MM.1S (cell line): ENCODE measurements at regions not wholly inside any gene's neighbourhood (a gene's known extent, or its start where the extent isn't known, plus 50 kb on each side); places are given as distances from the start of the nearest gene placed in this dataset.
"Not testable (repeated sequence)": the region's sequence is repeated elsewhere in the genome, so short reads cannot be mapped to it uniquely, and the experiment has no call there.

Experiments
- DNase-seq: peaks from one replicate; pipeline ENCODE4 v3.0.0-alpha.2; 2015
- H2AFZ ChIP-seq: fragments of 300-600 bp; sonication (generic); 2 replicates; pipeline ENCODE4 v1.6.0; 2016; ENCODE audit warnings: antibody characterized with exemption, low read length
- H3F3A ChIP-seq: fragments of 300-600 bp; sonication (generic); 2 replicates; pipeline ENCODE4 v1.6.1; 2016; ENCODE audit warnings: mild to moderate bottlenecking, antibody characterized with exemption, low read length, moderate library complexity, mixed read lengths; ENCODE audit not compliant: insufficient read depth
- H3K27ac ChIP-seq: fragments of 300-600 bp; sonication (generic); 2 replicates; pipeline ENCODE4 v1.5.1; 2016; ENCODE audit warnings: mild to moderate bottlenecking, low read length
- H3K27me3 ChIP-seq: fragments of 300-600 bp; sonication (generic); replicated peaks from 2 replicates; pipeline ENCODE4 v1.6.0; 2016; ENCODE audit warnings: low read length; ENCODE audit not compliant: insufficient read depth
- H3K36me3 ChIP-seq: fragments of 300-600 bp; sonication (generic); replicated peaks from 2 replicates; pipeline ENCODE4 v1.6.1; 2016; ENCODE audit warnings: mild to moderate bottlenecking, low read length, mixed read lengths; ENCODE audit not compliant: insufficient read depth
- H3K4me1 ChIP-seq: fragments of 300-600 bp; sonication (generic); 2 replicates; pipeline ENCODE4 v1.6.1; 2016; ENCODE audit warnings: low read length, mixed read lengths
- H3K4me2 ChIP-seq: fragments of 300-600 bp; sonication (generic); 2 replicates; pipeline ENCODE4 v1.6.0; 2016; ENCODE audit warnings: low read depth, low read length
- H3K4me3 ChIP-seq: fragments of 300-600 bp; sonication (generic); 2 replicates; pipeline ENCODE4 v1.5.1; 2016; ENCODE audit warnings: low read length, mixed read lengths
- H3K79me2 ChIP-seq: fragments of 300-600 bp; sonication (generic); 2 replicates; pipeline ENCODE4 v1.6.1; 2016; ENCODE audit warnings: mixed run types, low read length, mixed read lengths
- H3K9ac ChIP-seq: fragments of 300-600 bp; sonication (generic); 2 replicates; pipeline ENCODE4 v1.6.1; 2016; ENCODE audit warnings: low read length, mixed read lengths
- H3K9me2 ChIP-seq: fragments of 300-600 bp; sonication (generic); replicated peaks from 2 replicates; pipeline ENCODE4 v1.6.1; 2016; ENCODE audit warnings: mild to moderate bottlenecking, low read length, mixed read lengths; ENCODE audit not compliant: insufficient read depth
- H3K9me3 ChIP-seq: fragments of 300-600 bp; sonication (generic); replicated peaks from 2 replicates; pipeline ENCODE4 v1.6.1; 2016; ENCODE audit warnings: mild to moderate bottlenecking, low read length, mixed read lengths; ENCODE audit not compliant: insufficient read depth
- H4K20me1 ChIP-seq: fragments of 300-600 bp; sonication (generic); 2 replicates; pipeline ENCODE4 v1.6.1; 2016; ENCODE audit warnings: mild to moderate bottlenecking, low read length, moderate library complexity, mixed read lengths; ENCODE audit not compliant: insufficient read depth
- EZH2 ChIP-seq: fragments of 300-600 bp; sonication (generic); optimal IDR thresholded peaks from 2 replicates; pipeline ENCODE3; 2017; ENCODE audit warnings: low read depth, mild to moderate bottlenecking, antibody characterized with exemption, low read length, mixed read lengths
- EZH2phosphoT487 ChIP-seq: fragments of 300-600 bp; sonication (generic); IDR thresholded peaks from 2 replicates; pipeline ENCODE4 v1.6.1; 2018; ENCODE audit warnings: antibody characterized with exemption, low read length
- TF ChIP-seq, protein P1 (sequence below): fragments of 300-600 bp; sonication (generic); IDR thresholded peaks from 2 replicates; pipeline ENCODE4 v1.5.1; 2016; ENCODE audit warnings: antibody characterized with exemption, low read length, mixed read lengths

DNA sequence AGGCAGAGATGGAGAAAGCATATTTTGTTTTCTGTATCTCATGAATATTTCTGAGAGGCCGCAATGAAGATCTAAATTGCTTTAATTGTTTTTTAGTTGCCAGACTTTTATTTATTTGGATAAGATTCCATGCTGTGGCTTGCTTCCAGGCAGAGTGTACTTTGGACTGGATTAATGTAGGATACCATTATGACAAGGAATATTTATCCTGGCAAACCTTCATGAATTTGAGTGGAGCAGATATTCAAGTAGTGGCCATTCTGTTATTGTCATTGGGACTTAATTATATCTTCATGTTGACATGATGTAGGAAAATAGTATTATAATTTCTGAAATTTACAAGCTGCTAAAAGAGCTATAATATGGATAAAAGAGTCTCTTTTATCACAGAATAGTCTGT, 182.9 kb downstream of the C4orf33 start:
- Histone ChIP-seq H3K4me2 (no peak overlapping the region), H3K27me3 (no peaks in the 10 kb centered on the region), H3K27ac (no peak overlapping the region), H3K9me2 (no peaks in the 10 kb centered on the region), H3F3A (no peaks in the 10 kb centered on the region), H3K79me2 (no peaks in the 10 kb centered on the region), H4K20me1 (no peaks in the 10 kb centered on the region), H3K4me3 (no peak overlapping the region), H2AFZ (no peak overlapping the region), H3K4me1 (no peaks in the 10 kb centered on the region), H3K36me3 (no peaks in the 10 kb centered on the region), H3K9ac (no peak overlapping the region), H3K9me3 (no peaks in the 10 kb centered on the region)
- no peak for DNase-seq
- no peak for TF ChIP-seq EZH2
- TF ChIP-seq EZH2phosphoT487: no peak
- TF ChIP-seq, protein P1, sequence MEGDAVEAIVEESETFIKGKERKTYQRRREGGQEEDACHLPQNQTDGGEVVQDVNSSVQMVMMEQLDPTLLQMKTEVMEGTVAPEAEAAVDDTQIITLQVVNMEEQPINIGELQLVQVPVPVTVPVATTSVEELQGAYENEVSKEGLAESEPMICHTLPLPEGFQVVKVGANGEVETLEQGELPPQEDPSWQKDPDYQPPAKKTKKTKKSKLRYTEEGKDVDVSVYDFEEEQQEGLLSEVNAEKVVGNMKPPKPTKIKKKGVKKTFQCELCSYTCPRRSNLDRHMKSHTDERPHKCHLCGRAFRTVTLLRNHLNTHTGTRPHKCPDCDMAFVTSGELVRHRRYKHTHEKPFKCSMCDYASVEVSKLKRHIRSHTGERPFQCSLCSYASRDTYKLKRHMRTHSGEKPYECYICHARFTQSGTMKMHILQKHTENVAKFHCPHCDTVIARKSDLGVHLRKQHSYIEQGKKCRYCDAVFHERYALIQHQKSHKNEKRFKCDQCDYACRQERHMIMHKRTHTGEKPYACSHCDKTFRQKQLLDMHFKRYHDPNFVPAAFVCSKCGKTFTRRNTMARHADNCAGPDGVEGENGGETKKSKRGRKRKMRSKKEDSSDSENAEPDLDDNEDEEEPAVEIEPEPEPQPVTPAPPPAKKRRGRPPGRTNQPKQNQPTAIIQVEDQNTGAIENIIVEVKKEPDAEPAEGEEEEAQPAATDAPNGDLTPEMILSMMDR: no peak

DNA sequence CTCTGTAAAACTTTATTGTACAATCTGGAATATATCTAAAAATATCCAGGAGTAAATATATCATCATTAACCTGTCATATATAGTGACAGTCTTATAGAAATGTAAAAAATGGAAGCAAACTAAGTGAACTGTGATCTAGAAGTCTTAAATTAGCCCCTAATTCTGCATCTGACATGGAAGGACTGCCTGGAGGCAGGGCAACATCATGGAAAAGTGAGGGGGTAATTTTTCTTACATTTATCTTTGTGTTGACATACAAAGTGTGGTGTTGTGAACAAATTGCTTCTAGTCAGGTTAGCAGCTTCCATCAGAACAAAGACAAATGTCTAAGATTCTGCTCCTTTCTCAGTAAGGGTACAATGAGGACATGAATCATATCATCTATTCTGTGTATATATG, 186.3 kb downstream of the C4orf33 start:
- Histone ChIP-seq H3K9ac (no peak overlapping the region), H3K9me2 (no peaks in the 10 kb centered on the region), H3K4me2 (no peak overlapping the region), H3K4me1 (no peaks in the 10 kb centered on the region), H3K27ac (no peak overlapping the region), H3F3A (no peaks in the 10 kb centered on the region), H3K36me3 (no peaks in the 10 kb centered on the region), H3K9me3 (no peaks in the 10 kb centered on the region), H4K20me1 (no peaks in the 10 kb centered on the region), H3K4me3 (no peak overlapping the region), H2AFZ (no peak overlapping the region), H3K79me2 (no peaks in the 10 kb centered on the region), H3K27me3 (no peaks in the 10 kb centered on the region)
- TF ChIP-seq, protein P1: no peak
- TF ChIP-seq EZH2: no peak
- TF ChIP-seq EZH2phosphoT487: no peak
- DNase-seq: no peak

DNA sequence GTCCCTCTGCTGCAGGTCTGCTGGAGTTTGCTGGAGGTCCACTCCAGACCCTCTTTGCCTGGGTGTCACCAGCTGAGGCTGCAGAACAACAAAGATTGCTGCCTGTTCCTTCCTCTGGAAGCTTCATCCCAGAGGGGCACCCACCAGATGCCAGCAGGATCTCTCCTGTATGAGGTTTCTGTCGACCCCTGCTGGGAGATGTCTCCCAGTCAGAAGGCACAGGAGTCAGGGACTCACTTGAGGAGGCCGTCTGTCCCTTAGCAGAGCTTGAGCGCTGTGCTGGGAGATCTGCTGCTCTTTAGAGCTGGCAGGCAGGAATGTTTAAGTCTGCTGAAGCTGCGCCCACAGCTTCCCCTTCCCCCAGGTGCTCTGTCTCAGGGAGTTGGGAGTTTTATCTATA, 196.2 kb downstream of the C4orf33 start:
- H3K27ac ChIP-seq, H3K9ac ChIP-seq, H3K9me2 ChIP-seq, H3K9me3 ChIP-seq, H4K20me1 ChIP-seq, H2AFZ ChIP-seq, H3F3A ChIP-seq, H3K36me3 ChIP-seq, H3K27me3 ChIP-seq, H3K4me2 ChIP-seq, DNase-seq, H3K4me3 ChIP-seq, H3K79me2 ChIP-seq, H3K4me1 ChIP-seq: not testable (repeated sequence)

DNA sequence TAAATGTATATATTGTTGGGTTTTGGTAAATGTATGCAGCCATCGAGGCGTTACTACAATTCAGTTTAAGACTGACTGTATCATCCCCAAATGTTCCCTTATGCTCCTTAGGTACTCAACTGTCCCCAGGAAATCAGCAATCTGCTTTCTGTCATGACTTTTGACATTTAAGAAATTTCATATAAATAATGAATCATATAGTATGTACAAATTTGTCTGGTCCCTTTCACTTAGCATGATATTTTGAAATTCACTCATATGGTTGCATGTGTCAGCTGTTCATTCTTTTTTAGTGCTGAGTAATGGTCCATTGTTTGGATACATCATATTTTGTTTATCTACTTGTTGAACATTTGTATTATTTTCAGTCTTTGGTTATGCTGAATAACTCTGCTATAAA, 218.8 kb downstream of the C4orf33 start:
- Histone ChIP-seq H3K4me1 (no peaks in the 10 kb centered on the region), H3K36me3 (no peaks in the 10 kb centered on the region), H3F3A (no peaks in the 10 kb centered on the region), H2AFZ (no peak overlapping the region), H3K9me3 (no peaks in the 10 kb centered on the region), H4K20me1 (no peaks in the 10 kb centered on the region), H3K79me2 (no peaks in the 10 kb centered on the region), H3K27me3 (no peaks in the 10 kb centered on the region), H3K27ac (no peak overlapping the region), H3K9me2 (no peaks in the 10 kb centered on the region), H3K9ac (no peak overlapping the region), H3K4me3 (no peak overlapping the region), H3K4me2 (no peak overlapping the region)
- DNase-seq: no peak
- TF ChIP-seq EZH2 (no peak), EZH2phosphoT487 (no peak)
- TF ChIP-seq, protein P1: no peak
